NCI-H345 (cell line): ENCODE measurements at regions not wholly inside any gene's neighbourhood (a gene's known extent, or its start where the extent isn't known, plus 50 kb on each side); places are given as distances from the start of the nearest gene placed in this dataset.
"Not testable (repeated sequence)": the region's sequence is repeated elsewhere in the genome, so short reads cannot be mapped to it uniquely, and the experiment has no call there.

Experiments used
- DNase-seq: peaks from one replicate; lab custom pipeline; 2025; lab: John Stamatoyannopoulos, UW

DNA sequence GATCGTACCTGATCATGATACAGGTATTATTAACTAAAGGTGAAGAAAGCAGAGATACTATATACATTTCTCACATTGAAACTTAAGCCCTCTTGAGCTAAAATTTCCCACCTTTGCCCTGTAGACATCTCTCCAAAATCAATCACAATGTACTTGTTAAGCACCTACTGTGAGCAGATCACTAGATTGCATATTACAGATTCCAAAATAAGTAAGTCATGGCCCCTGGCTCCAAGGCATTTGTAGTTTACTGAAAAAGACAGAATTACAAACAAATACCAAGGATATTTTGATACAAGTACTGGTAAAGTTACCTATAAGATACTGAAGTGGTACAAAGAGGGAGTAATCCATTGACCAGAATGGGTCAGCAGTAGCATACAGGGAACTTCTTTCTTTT, 455.3 kb downstream of the STK39 start:
- DNase-seq: no peak

DNA sequence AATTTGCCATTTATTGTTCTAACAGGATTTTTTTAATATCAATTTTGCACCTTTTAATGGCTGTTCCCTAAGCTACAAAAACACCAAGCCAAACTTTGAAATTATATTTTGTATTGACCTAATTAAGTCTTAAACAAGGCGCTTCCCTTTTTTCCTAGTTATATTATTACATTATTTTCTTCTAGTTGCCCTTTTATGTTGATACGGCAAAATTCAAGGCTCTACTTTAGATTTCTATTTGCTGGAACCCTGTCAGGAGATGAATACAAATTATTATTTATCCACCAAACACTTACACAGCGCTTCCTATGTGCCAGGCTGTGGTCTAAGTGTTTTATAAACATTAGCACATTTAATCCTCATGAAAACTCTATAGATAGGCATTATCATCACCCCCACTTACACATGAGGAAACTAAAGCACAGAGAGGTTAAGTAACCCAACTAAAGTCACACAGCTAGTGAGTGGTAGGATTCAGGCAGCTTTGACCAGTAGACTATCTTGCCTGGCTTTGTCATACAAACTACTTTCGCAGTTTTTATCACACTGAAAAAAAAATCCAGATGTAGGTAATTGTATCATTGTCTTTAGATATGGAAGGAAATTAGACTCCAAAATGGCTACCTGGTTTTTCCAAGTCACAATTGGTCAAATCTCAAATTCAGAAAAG, 456.5 kb downstream of the STK39 start:
- DNase-seq: no peak

DNA sequence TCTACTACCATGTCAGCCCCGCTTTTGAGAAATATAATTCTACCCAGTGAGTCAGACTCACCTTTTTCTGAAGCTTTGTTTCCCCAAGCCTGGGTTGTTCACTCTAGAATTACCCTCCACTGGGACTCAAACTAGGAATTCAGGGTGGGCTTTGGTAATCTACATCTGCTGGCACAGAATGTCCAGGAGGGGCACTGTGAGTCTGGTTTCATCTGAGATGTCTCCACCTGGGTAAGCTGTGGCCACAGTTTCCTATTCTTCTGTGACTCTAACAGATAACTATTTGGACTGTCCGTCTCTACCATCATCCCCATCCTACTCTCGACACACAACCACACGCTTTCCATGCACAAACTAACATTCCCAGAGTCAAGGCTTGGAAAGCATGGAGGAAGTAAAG, 457.2 kb downstream of the STK39 start:
- no peak for DNase-seq

DNA sequence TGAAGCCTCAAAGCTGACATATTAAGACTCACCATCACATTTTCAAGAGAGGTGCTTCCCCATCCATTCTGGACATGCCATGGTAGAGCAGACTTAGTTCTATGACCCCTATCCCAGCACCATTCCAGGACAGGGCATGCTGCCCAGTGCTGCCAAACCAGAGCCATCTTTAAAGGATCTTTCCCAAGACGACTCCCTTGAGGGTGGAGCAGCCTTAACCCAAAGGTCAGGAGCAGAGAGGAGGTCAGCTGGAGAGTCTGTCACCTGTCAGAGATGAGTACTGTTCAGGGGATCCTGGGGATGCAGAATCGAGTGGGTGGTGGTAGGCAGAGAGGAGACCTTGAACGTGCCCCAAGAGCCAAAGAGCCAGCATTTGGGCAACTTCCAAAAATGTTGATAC, 459.8 kb downstream of the STK39 start:
- no peak for DNase-seq

DNA sequence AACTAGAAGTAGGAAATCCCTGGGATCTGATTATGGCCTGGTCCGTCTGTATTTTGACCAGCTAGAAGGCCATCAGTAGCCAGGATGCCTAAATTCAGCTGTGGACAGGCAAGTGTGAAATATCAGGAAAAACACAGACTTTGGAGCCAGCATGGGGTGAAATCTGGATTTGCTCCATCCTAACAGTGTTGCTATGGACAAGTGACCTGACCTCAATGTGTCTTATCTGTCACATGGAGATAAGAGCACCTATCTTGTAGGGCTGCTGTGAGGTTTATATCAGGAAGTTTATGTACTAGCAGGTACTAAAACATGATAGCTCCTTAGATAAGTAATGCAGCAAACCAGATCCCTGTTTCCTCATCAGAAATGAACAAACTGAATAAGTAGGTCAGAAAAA, 460.4 kb downstream of the STK39 start:
- DNase-seq: no peak

DNA sequence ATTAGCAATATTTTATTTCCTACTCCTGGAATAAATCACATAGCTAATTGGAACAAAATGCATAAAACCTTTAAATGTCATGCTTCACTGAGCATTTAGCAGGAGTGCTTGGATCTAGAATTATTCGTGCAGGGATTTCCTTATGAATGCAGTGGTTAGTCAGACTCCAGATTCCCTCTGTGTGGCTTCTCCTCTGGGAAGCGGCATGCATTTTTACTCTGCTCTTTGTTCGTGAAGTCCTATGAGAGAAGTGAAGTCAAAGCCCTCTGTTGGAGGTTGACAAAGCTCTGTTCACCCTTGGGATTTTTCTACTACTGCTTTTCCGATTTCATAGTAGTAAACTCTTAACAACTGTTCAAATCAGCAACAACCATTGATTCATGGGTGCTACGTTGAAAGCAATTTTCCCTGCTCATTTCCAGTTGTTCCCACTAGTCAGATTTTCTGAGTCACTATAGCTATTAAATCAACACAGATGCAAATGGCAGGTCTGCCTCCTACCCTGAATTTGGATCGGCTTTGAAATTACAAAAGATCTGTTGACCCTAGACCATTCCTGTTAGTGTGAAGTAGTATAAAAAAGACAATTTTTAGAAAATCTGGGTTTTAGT, 461.7 kb downstream of the STK39 start:
- no peak for DNase-seq

DNA sequence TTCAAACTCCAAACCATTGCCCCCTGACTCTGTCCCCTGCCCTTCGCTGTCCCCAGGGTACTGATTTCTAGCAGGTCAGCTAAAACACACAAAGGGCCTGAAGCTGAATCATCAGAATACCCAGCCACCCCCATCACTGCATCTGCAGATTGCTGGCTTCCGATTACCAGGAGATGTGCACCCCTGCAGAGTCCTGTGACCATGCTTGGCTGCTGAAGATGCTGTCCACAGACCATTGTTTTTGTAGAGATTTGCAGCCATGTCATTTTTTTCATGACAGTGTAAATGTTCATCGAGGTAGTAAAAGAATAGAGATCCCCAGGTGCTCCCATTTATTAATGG, 463.3 kb downstream of the STK39 start:
- DNase-seq: no peak

DNA sequence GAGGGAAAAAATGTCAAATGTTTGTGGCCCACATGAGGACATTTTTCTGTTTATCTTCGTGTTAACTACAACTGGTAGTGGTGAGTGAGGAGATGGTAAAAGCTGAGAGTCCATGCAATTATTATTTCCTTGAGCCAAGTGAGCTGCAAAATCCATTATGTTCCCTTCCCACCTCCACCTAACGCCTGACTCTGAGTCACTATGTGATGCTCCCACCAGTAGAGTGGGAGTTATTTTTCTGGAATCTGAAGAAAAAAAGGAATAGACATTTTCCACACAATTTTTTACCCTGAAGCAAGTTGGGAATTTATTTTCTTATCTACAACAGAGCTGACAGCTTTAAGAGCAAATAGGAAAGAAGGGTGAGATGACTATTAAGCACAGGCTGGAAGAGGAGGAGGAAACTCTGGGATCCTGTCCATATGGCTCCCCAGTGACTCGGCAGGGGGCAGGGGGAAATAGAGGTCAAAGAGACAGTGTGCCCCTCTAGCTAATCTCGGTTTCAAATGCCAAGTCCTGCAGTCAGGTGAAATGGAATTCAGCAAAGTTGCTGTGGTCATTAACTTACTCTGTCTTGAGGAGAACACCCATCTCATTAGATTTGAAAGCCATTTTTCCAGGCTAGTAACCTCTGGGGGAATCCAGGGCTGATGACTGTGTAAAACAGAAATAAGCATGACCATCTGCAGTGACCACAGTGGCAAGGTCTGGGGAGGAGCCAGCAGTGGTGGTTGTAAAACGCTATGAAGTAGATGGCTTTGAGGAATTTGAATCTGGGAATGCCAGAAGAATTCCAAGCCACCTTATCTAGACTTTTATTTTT, 463.9 kb downstream of the STK39 start:
- no peak for DNase-seq

DNA sequence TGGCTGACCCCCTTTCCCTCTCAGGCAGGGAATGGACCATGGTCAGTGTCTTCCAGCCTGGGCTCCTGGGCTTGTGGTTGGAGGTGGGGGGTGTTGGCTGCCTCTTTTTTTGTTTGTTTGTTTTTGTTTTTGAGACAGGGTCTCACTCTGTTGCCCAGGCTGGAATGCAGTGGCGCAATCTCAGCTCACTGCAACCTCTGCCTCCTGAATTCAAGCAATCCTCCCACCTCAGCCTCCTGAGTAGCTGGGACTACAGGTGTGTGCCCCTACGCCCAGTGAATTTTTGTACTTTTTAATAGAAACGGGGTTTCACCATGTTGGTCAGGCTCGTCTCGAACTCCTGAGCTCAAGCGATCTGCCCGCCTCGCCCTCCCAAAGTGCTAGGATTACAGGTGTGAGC, 465.8 kb downstream of the STK39 start:
- not testable (repeated sequence) for DNase-seq

DNA sequence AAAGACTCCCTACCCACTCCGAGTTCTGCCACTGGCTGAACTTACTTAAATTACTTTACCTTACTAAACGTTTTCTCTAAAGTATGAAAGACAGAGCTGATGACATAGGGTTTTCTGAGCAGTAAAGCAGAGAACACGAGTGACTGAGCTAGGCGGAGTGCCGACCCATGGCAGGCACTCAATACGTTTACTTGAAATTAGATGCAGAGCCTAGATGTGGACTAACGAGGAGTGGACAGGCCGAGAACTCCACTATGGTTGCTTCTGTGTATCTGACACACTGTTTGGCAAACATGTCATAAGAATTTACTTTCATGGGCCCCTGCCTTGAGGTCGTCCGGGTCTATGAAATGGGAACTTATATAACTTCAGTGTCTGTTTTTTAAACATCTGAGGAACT, 471.0 kb downstream of the STK39 start:
- no peak for DNase-seq

DNA sequence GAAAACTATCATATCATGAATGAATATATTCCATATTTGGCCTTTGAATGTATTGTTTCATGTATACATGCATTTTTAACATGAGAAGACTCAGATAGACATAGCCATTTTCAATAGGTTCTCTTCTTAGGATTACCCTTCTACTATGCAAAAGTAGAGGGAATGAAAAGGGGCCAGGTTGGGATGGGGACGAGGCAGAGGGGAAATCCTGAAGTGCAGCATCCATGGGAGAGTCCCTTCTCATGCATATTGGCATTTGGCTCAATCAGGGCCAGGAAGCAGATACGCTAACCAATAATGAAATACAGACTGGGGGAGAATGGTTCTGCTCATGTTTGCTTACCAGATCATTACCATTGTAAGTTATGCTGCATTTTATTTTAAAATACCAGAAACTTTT, 475.8 kb downstream of the STK39 start:
- DNase-seq: no peak

DNA sequence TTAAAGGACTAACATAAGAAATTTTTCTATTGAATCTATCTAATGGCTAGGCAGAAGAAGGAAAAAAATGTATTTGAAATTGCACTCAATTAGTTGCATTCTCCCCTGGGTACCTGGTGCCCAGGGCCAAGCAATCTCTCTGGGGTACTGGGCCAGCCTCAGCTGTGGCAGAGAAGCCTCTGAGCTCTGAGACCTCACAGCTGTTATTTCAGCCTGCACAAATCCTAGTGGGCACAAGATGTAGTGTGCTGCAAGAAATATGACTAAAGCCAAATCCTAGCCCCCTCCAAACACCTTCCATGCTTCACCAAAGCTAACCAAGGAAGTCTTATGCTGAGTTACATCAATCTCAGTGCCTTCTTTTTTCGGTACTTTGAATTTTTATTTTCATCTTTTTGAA, 478.4 kb downstream of the STK39 start:
- no peak for DNase-seq

DNA sequence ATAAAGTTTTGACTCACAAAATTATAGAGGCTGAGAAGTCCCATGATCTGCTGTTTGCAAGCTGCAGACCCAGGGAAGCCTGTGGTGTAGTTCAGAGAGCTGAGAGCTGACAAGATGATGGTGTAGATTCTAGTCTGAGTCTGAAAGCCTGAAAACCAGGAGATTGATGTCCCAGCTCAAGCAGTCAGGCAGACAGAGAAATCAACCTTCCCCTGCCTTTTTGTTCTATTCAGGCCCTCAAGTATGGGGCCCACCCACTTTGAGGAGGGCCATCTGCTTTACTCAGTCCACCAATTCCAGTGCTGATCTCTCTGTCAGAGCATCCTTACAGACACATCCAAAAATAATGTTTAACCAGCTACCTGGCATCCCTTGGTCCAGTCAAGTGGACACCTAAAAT, 479.6 kb downstream of the STK39 start:
- DNase-seq: no peak

DNA sequence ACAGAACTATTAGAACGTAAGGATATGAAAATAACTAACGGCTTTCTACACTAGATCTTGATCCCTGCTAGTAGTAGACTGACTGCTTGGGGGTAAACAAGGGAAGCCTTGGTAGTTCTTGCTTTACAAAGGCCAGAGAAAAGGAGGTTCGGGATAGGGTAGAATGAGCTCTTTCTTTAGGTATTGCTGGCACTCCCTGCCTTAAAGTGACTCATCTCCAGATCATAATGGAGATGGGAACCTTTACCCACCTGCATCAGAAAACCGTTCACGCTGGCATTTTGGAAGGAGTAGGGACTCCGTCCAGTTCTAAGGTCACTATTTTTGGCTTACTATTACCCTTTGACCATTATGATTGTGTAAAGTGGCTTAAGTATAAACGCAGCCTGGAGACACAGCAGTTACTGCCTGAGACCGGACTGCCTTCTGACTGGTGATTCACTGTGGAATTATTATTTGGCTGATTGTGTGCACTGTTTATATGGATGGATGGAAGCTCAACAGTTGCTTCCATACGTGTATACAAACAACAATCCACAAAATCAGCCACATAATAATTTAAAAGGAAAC, 482.5 kb downstream of the STK39 start:
- DNase-seq: no peak

DNA sequence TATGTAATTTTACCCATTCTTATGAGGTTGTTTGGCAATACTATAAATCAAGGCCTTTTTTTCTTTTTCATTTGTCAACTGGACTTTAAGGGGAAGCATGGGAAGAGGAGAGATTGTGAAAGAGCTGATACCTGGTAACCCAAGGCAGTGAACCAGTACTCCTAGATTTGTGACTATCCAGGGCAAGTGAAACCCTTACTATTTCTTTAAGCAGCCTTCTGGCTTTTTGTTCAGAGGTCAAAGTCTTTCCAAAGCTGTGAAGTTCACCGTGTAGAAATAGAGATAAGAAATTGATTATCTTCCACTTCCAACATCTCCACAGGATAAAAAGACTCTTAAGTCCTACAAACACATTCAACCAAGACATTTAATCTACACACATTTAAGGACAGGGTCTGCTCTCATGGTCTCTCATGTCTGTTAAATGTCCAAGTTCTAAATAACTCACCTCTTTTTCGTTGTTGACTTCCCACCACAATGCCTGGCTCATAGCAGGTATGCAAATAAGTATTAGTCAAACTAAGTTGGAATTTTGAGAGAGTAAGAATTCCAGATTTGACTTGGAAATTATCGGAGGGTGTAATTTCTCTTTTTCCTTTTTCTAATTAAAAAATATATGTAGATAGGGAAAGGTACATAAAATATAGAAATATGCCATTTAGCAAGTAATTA, 485.8 kb downstream of the STK39 start:
- no peak for DNase-seq

DNA sequence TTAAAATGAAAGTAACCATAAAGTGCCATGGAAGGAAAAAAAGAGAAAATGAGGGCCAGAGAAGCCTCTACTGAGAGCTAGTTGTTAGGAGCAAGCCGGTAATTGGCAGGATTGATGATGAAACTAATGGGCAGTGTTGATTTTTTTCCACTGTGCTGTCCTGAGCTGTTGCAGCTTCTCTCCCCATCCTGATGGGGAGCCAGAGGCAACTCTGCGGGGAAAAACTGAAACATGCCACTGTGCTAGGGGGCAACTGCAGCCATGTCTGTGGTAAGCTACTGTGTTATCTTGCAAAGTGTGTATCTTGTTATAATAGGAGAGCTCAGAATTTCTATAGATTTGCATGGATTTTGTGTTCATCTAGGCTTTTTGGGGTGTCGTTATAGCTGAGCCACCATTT, 487.9 kb downstream of the STK39 start:
- no peak for DNase-seq

DNA sequence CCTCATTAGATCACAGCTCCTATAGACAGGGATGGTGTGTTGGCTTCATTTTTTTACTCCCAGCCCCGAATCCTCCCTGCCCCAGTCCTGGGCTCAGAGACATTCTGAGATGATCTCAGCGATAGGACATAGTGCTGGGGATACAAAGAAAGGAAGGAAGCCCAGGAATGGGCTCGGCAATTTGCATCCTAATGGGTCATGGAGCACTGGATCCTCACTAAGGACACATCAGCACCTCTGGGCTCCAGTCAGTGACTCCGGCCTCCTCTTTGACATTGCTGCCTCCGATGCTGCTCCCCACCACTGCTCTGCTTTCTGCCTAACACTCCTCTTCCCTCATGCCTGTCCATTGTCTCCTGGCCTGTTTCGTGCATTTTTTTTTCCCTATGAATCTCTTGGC, 489.1 kb downstream of the STK39 start:
- DNase-seq: no peak

DNA sequence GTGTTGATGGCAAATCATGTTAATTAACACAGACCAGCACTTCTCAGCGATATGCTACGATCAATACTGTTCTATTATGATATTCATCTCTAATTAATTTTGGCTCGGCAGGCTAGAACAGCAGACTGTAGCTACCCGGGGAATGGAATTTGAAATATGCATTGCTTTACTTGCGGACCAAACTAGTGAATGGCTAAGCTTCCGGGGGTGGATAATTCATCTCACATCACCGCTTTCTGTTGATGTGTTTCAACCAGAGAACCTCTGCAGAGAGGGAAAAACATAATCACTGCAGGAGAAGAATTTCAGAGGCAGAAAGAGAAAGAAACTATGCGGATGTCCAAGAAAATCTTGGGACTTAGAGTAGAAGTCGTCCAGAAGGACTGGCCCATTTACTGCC, 490.9 kb downstream of the STK39 start:
- no peak for DNase-seq

DNA sequence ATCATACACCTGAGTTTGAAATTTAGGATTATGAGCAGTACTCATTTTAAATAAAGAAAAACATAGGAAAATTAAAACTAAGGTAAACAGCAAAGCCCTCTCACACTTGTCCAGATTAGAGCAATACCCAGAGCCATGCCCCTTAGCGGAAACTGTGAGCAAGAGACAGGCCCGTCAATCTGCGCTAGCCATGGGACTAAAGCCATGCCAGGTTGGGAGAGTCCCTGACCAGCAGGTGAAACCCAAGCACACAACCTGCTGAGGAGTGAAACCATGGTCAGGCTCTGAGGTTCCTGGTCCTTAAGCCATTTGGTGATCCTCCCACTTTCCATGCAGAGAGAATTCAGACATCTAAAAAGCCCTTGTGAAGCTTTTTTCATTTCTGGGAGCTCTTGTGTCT, 494.3 kb downstream of the STK39 start:
- no peak for DNase-seq

DNA sequence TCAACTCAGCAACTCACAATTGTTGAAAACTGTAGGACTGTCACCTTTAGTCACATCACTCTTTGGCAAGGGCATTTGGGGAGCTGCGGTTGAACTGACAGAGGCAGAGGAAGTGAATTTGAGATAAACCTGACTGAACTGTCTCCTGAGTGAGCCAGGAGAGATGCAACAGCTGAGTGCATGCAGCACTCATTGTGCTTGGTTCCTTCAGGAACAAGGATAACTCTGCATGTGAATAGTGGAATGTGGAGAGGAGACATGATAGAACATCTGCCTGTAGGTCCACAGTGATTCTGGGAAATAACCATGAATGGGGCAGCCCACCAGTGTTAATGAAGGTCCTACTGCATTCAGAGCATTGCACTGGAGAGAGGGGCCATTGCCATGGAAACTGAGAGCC, 494.7 kb downstream of the STK39 start:
- no peak for DNase-seq

DNA sequence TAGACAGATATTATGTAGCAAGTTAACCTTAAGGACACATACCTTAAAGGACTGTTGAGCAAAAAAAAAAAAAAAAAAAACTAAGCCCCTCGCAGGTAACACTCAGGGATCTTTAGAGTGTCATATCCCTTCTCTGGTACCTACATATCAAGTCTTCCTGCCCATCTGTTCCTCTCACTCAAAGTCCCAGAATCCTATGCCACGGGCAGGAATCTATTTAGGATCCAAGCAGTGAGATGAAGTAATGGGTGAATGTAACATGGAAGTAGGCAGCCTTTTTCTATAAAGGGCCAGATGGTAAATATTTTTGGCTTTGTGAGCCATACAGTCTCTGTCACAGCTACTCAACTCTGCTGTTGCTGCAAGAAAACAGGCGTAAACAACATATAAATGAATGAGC, 496.7 kb downstream of the STK39 start:
- no peak for DNase-seq

DNA sequence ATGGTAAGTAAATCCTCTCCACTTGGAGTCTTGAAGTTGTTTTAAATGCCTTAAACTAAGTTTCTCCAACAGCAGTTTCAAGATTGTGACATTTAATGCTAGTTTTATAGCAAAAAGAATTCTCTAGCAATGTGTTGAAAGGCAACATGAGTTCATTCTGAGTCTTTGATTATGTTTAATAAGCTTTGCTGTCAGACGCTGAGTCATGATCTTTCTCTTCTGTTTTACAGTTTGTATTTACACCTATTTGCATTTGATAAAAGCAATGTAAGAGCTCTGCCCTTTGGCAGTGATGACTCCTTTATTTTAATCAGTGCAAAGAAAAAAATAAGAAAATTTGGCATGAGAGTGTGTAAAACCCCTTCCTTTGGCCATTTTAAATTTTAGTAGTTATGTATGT, 497.7 kb downstream of the STK39 start:
- DNase-seq: no peak

DNA sequence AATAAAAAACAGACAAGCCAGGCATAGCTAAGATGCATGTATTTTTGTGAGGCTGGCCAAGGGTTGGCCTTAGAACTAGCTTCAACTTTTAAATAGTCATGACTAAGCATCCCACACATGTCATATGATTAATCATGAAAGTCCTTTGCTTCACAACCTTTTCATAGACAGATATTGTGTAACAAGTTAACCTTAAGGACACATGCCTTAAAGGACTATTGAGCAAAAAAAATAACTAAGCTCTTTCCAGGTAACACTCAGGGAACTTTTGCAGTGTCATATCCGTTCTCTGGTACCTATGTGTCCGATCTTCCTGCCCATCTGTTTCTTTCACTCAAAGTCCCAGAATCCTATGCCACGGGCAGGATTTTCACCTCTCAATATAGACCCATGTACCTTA, 498.4 kb downstream of the STK39 start:
- DNase-seq: no peak
